ENCODE measurements at regions not wholly inside any gene's neighbourhood (a gene's known extent, or its start where the extent isn't known, plus 50 kb on each side); places are given as distances from the start of the nearest gene placed in this dataset.

DNA sequence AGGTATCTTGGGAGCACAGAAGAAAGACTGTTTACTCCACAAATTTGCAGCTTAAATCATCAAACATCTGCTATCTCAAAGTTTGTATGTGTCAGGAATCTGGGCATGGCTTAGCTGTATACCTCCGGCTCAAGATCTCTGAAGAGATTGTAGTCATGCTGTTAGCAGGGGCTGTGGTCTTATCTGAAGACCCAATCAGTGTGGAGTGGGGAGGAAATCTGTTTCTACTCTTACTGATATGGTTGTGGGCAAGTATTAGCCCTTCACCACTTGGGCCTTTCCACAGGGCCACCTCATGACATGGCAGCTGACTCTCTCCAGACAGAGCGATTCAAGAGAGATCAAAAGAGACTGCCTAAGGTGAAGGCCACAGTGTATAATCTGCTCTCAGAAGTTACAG is 438.7 kb downstream of the KIF2B start (continued):
- TF ChIP-seq KLF15 (CRISPR knock-in tag; IDR thresholded peaks at IDR 0.05; ENCODE audit: borderline replicate concordance) (no peak), ZNF296 (CRISPR knock-in tag; conservative IDR thresholded peaks at IDR 0.05) (no peak), TBX2 (CRISPR knock-in tag; IDR thresholded peaks at IDR 0.05; ENCODE audit: borderline replicate concordance) (no peak)

DNA sequence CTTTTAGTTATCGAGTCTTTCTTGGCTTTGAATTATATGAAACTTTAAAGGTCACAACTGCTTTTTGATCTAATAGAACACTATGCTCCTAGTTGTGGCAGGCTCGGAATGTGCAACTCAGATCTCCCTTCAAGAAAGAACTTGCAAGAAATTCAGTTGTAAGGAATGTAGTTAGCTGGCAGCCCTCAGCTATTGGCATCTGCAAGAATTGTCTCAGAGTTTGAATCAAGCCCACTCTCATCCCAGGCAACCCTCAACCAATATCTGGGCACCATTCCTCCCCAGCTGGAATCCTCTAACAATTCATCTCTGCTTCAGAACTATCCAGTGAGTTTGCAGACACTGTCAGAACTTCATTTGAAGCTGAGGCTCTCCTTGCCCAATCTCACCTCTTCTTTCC is 447.2 kb downstream of the KIF2B start:
- in situ Hi-C loops (cut with HindIII; ENCODE audit: extremely low pct_ligation_motif_present, low pct_unique_long_range_greater_than_20kb): no loop called here
- Histone ChIP-seq H3K9ac (ENCODE audit: insufficient read depth, low read depth, low read length) (no peak overlapping the region), H3K27ac (ENCODE audit: extremely low read length, insufficient read depth, low read length) (no peak overlapping the region), H3K79me2 (ENCODE audit: insufficient read depth, low read length) (no peaks in the 10 kb centered on the region), H3K36me3 (replicated peaks in 1 of 2; ENCODE audit: control insufficient read depth in 1 of 2, insufficient read depth in 2 of 2, low read length in 2 of 2) (no peaks in the 10 kb centered on the region), H3K9me3 (ENCODE audit: low read length) (peaks cover 77% of the 10 kb centered on the region), H2AFZ (ENCODE audit: low read length) (no peak overlapping the region), H3K4me3 (replicated peaks in 1 of 3; ENCODE audit: insufficient read depth in 1 of 3, low read depth in 2 of 3, low read length in 3 of 3) (no peak overlapping the region), H4K20me1 (ENCODE audit: insufficient read depth, low read length) (no peaks in the 10 kb centered on the region), H3K4me2 (ENCODE audit: low read depth, low read length) (no peak overlapping the region), H3K27me3 (ENCODE audit: control insufficient read depth in 1 of 2, insufficient read depth in 2 of 2, low read length in 2 of 2) (no peaks in the 10 kb centered on the region), H3K4me1 (ENCODE audit: insufficient read depth, low read length) (no peaks in the 10 kb centered on the region)
- no TSS peak for BruUV-seq (replicated peaks)
- DNase-seq (ENCODE audit: low spot score) (no peak), FAIRE-seq (no peak), ATAC-seq (no peak)
- intact Hi-C loops (cut with micrococcal nuclease; ENCODE audit: unreplicated experiment): no loop called here
- ChIA-PET CTCF (ENCODE audit: low intra/inter-chr PET ratio, low total read pairs) (no interaction called here), POLR2A (no interaction called here)
- TF ChIP-seq SOX5 (CRISPR knock-in tag; IDR thresholded peaks at IDR 0.05; ENCODE audit: borderline replicate concordance): no peak
- no peak for TF ChIP-seq KMT2B (CRISPR knock-in tag; IDR thresholded peaks at IDR 0.05)
- TF ChIP-seq ZNF263 (CRISPR knock-in tag; IDR thresholded peaks at IDR 0.05): no peak
- TF ChIP-seq, protein P1, sequence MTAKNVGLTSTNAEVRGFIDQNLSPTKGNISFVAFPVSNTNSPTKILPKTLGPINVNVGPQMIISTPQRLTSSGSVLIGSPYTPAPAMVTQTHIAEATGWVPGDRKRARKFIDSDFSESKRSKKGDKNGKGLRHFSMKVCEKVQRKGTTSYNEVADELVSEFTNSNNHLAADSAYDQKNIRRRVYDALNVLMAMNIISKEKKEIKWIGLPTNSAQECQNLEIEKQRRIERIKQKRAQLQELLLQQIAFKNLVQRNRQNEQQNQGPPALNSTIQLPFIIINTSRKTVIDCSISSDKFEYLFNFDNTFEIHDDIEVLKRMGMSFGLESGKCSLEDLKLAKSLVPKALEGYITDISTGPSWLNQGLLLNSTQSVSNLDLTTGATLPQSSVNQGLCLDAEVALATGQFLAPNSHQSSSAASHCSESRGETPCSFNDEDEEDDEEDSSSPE (CRISPR knock-in tag; IDR thresholded peaks at IDR 0.05): no peak
- no peak for TF ChIP-seq NCOA1 (CRISPR knock-in tag; IDR thresholded peaks at IDR 0.05)
- no peak for TF ChIP-seq KDM4B (CRISPR knock-in tag; IDR thresholded peaks at IDR 0.05)
- WGBS (ENCODE audit: low lambda C conversion rate): 0% methylated on average over 2 of the region's 2 CpGs
